Lower lobe of right lung (tissue), 2 donors: ENCODE measurements at regions not wholly inside any gene's neighbourhood (a gene's known extent, or its start where the extent isn't known, plus 50 kb on each side); places are given as distances from the start of the nearest gene placed in this dataset.
"Not testable (repeated sequence)": the region's sequence is repeated elsewhere in the genome, so short reads cannot be mapped to it uniquely, and the experiment has no call there.

ENCODE experiments used
- ATAC-seq, 2 donors: fragments of 200-7000 bp; cut with Tn5 transposase; one replicate each; pipeline ENCODE4 v1.9.1; 2020 to 2022; ENCODE audit warnings: mild to moderate bottlenecking in 2 of 2, moderate library complexity in 2 of 2
- DNase-seq: peaks from one replicate; pipeline ENCODE4 v3.0.0-alpha.2; 2020
- H3K27ac ChIP-seq: fragments of 200-600 bp; one replicate; pipeline ENCODE4 v1.8.0; 2022
- H3K27me3 ChIP-seq: fragments of 200-600 bp; one replicate; pipeline ENCODE4 v1.8.0; 2022; ENCODE audit warnings: low read depth
- H3K36me3 ChIP-seq: fragments of 200-600 bp; one replicate; pipeline ENCODE4 v1.8.0; 2022; ENCODE audit warnings: mild to moderate bottlenecking
- H3K4me1 ChIP-seq: fragments of 200-600 bp; one replicate; pipeline ENCODE4 v1.8.0; 2022
- H3K4me3 ChIP-seq: fragments of 200-600 bp; one replicate; pipeline ENCODE4 v1.8.0; 2022; ENCODE audit warnings: mild to moderate bottlenecking
- H3K9me3 ChIP-seq: fragments of 200-600 bp; one replicate; pipeline ENCODE4 v1.8.0; 2022
- CTCF ChIP-seq: fragments of 200-600 bp; IDR thresholded peaks from one replicate; pipeline ENCODE4 v1.8.0; 2022; ENCODE audit warnings: antibody characterized with exemption, mild to moderate bottlenecking
- intact Hi-C: fragments of 100-400 bp; cut with DNase I; formaldehyde crosslinking; loops from one replicate; pipeline ENCODE4 v1.11.0; 2022
- donor health status: DM: no; HTN: yes; CAD: no; lungs with severe emphysema.

DNA sequence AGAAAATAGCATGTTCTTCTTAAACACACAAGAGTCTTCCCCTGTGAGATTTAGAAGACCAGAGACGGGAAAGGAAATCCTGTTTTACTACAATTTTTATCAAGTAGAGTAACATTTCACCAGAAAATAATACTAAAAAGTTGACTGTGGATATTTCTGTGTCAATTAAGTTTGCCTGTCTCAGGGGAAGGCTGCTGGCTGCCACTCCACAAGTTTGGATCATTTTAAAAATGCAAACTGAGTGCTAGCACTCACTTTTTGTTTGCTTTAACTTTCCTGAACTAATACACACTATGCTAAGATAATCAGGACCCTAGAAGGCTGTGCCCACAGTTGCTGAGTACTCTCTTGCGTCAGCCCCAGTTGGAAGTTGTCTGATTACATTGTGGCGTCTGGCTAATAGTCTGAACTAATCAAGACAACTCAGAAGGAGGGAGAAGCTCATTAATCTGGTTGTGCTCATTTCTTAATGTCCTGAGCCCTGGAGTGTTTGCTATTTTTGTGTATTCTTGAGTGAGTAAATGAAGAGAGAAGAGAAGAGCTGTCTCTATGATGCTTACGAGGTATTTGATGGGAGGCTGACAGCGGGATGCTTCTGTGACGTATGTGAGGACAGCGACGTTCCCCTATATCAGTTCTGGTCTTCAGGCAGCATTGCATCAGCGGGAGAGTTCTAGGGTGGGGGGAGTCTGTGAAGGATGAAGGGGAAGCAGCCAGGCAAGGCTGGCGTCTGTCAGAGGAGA, 664.2 kb downstream of the QKI start:
- DNase-seq: no peak
- Histone ChIP-seq H3K27me3 (no peaks in the 10 kb centered on the region), H3K27ac (no peak overlapping the region), H3K4me1 (no peaks in the 10 kb centered on the region), H3K4me3 (no peak overlapping the region), H3K36me3 (no peaks in the 10 kb centered on the region), H3K9me3 (no peaks in the 10 kb centered on the region)
- intact Hi-C loops: no loop called here
- ATAC-seq: no peak
- TF ChIP-seq CTCF: no peak

DNA sequence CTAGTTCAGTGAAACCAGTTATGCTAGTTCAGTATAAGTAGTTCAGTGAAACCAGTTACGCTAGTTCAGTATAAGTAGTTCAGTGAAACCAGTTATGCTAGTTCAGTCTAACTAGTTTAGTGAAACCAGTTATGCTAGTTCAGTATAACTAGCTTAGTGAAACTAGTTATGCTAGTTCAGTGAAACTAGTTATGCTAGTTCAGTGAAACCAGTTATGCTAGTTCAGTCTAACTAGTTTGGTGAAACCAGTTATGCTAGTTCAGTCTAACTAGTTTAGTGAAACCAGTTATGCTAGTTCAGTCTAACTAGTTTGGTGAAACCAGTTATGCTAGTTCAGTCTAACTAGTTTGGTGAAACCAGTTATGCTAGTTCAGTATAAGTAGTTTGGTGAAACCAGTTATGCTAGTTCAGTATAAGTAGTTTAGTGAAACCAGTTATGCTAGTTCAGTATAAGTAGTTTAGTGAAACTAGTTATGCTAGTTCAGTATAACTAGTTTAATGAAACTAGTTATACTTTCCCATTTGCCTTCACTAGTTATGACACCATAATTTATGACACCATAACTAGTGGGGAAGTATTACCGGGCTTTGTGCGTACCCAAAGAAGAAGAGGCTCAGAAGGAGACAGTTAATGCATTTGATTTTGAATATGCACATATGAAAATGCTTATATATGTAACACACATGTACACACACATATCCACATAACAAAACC, 662.5 kb downstream of the QKI start:
- ATAC-seq, H3K27ac ChIP-seq, DNase-seq, H3K4me3 ChIP-seq, H3K36me3 ChIP-seq, H3K27me3 ChIP-seq, intact Hi-C loops, H3K9me3 ChIP-seq, H3K4me1 ChIP-seq: not testable (repeated sequence)

- no peak overlapping the region for H3K4me3 ChIP-seq
- intact Hi-C loops: no loop called here
- no peak for TF ChIP-seq CTCF
- no peaks in the 10 kb centered on the region for H3K9me3 ChIP-seq
- no peak overlapping the region for H3K27ac ChIP-seq
- ATAC-seq: no peak
- no peaks in the 10 kb centered on the region for H3K36me3 ChIP-seq
- DNase-seq: no peak
- no peaks in the 10 kb centered on the region for H3K4me1 ChIP-seq
- H3K27me3 ChIP-seq: no peaks in the 10 kb centered on the region
Observed at GRCh38 chr6:164075981-164076615, 661.6 kb downstream of the QKI start.

- Histone ChIP-seq H3K27ac (no peak overlapping the region), H3K4me3 (no peak overlapping the region), H3K9me3 (no peaks in the 10 kb centered on the region), H3K36me3 (no peaks in the 10 kb centered on the region), H3K27me3 (no peaks in the 10 kb centered on the region), H3K4me1 (no peaks in the 10 kb centered on the region)
- DNase-seq (no peak), ATAC-seq (no peak)
- intact Hi-C loops: no loop called here
- TF ChIP-seq CTCF: no peak
Observed at GRCh38 chr6:164072240-164072666, 657.7 kb downstream of the QKI start.

GRCh38 chr6:164069350-164069990, 655.0 kb downstream of the QKI start:
- ATAC-seq: peak; percentile 52 to 67

More at GRCh38 chr6:164069350-164069990, 655.0 kb downstream of the QKI start:
- DNase-seq: no peak
- Histone ChIP-seq H3K27ac (peak overlapping the region; percentile 51), H3K9me3 (no peaks in the 10 kb centered on the region), H3K27me3 (no peaks in the 10 kb centered on the region), H3K4me1 (no peaks in the 10 kb centered on the region), H3K36me3 (no peaks in the 10 kb centered on the region), H3K4me3 (no peak overlapping the region)
- no peak for TF ChIP-seq CTCF
- intact Hi-C loops: no loop called here
